Pancreas (tissue), 10 donors: ENCODE measurements at regions not wholly inside any gene's neighbourhood (a gene's known extent, or its start where the extent isn't known, plus 50 kb on each side); places are given as distances from the start of the nearest gene placed in this dataset.

Source experiments
- ATAC-seq, 4 donors: fragments of 200-7000 bp; cut with Tn5 transposase; one replicate each; pipeline versions ENCODE4 v1.8.0 to v1.9.1; 2020; ENCODE audit warnings: mild to moderate bottlenecking in 4 of 4, moderate library complexity in 4 of 4
- DNase-seq, 6 donors: peaks; one replicate each; pipeline ENCODE4 v3.0.0-alpha.2; 2020
- FAIRE-seq: peaks from 2 replicates; lab custom pipeline; 2012; peaks lifted over from hg19 to GRCh38; lab: Jason Lieb, UNC
- H3K27ac ChIP-seq, 4 donors: fragments of 200-600 bp; sonication (generic); 1 replicate in 3 of 4; 2 replicates in 1 of 4; pipeline versions ENCODE4 v1.5.0 to v1.8.0; 2020
- H3K27me3 ChIP-seq, 4 donors: fragments of 200-600 bp; one replicate each; pipeline ENCODE4 v1.8.0; 2021
- H3K36me3 ChIP-seq, 3 donors: fragments of 200-600 bp; sonication (generic) in 1 of 3; one replicate each; pipeline versions ENCODE4 v1.5.0 to v1.8.0; 2020 to 2021
- H3K4me1 ChIP-seq, 3 donors: fragments of 200-600 bp; one replicate each; pipeline ENCODE4 v1.8.0; 2021
- H3K4me3 ChIP-seq, 4 donors: fragments of 200-600 bp; sonication (generic) in 2 of 4; one replicate each; pipeline versions ENCODE4 v1.5.0 to v1.8.0; 2020 to 2021
- H3K9me3 ChIP-seq, 4 donors: fragments of 200-600 bp; one replicate each; pipeline ENCODE4 v1.8.0; 2021
- WGBS, 2 donors: extraction: QIAGEN DNeasy Blood & Tissue Kit; methylation state at CpG; one replicate each; pipeline ENCODE4 v1.1.7; 2013; 5-methylcytosine and 5-hydroxymethylcytosine counted together
- intact Hi-C, 3 donors: fragments of 100-400 bp; cut with DNase I; formaldehyde crosslinking; loops; one replicate each; pipeline versions ENCODE4 v1.11.1 to v1.14.2; 2022
- TF ChIP-seq, protein P1 (sequence below), 4 donors: fragments of 200-600 bp; sonication (generic) in 3 of 4; IDR thresholded peaks; one replicate each; pipeline versions ENCODE4 v1.5.0 to v1.8.0; 2021; ENCODE audit warnings: antibody characterized with exemption in 4 of 4
- donor health status: healthy with polysubstance abuse.
- donor health status: DM: no; HTN: no; CAD: no; lungs with moderate emphysema.
- donor health status: DM: no; HTN: no; CAD: no.
- donor health status: control.
- donor health status: control.
- donor health status: Bipolar disorder and iron deficiency.
- donor health status: DM: yes; HTN: yes; CAD: no.
- donor health status: DM: no; HTN: no; CAD: no.
- donor health status: DM: no; HTN: no; CAD: no.
- donor health status: DM: yes; HTN: yes; CAD: no.

DNA sequence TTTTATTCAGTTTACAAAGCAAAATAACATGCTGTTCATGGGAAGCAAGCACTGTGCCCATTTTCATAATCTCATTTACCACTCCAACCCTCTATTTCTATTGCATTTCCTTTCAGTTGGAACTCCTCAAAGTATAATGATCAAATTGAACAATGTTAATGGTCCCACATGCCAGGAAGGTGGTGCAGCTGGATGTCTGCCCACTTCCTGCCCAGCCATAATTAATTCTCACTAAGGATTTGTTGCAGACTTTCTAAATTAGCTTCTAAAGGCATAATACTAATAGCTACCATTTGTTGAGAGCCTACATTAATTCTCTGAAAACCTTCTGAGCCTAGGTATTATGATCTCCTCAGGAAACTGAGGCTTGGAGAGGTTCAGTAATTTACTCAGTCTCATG, 316.1 kb upstream of the TPM1 start:
- TF ChIP-seq, protein P1, sequence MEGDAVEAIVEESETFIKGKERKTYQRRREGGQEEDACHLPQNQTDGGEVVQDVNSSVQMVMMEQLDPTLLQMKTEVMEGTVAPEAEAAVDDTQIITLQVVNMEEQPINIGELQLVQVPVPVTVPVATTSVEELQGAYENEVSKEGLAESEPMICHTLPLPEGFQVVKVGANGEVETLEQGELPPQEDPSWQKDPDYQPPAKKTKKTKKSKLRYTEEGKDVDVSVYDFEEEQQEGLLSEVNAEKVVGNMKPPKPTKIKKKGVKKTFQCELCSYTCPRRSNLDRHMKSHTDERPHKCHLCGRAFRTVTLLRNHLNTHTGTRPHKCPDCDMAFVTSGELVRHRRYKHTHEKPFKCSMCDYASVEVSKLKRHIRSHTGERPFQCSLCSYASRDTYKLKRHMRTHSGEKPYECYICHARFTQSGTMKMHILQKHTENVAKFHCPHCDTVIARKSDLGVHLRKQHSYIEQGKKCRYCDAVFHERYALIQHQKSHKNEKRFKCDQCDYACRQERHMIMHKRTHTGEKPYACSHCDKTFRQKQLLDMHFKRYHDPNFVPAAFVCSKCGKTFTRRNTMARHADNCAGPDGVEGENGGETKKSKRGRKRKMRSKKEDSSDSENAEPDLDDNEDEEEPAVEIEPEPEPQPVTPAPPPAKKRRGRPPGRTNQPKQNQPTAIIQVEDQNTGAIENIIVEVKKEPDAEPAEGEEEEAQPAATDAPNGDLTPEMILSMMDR (IDR thresholded peaks at IDR 0.05) = no peak
- H3K27ac ChIP-seq = no peak overlapping the region
- ATAC-seq (no peak), DNase-seq (no peak), FAIRE-seq (no peak)
- no peak overlapping the region for H3K4me3 ChIP-seq
- intact Hi-C loops = no loop called here
- no peaks in the 10 kb centered on the region for H3K4me1 ChIP-seq
- H3K36me3 ChIP-seq = peaks cover 0 to 3% (median 0%) of the 10 kb centered on the region in 3 donors
- H3K9me3 ChIP-seq = no peaks in the 10 kb centered on the region
- H3K27me3 ChIP-seq = no peaks in the 10 kb centered on the region

DNA sequence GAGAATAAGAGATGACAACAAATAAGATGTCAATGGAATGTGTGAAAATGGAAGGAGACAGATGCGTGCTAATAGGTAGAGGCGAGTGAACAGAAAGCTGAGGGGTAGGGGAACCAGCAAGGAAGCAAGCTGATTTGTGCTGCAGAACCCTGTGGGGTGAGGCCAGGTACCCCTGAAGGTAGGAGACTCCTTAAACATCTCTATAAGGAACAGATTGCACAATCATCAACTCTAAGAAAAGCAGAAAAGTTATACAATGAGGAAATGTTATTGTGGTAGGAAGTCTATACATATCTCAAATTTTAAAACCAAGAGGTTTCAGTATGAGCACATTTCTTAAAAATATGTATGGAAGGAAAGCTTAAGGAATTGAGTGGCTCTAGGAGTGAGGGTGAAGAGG, 315.0 kb upstream of the TPM1 start:
- Histone ChIP-seq H3K9me3 (no peaks in the 10 kb centered on the region), H3K27ac (no peak overlapping the region), H3K36me3 (peaks cover 0 to 3% (median 0%) of the 10 kb centered on the region in 3 donors), H3K4me3 (no peak overlapping the region), H3K27me3 (no peaks in the 10 kb centered on the region), H3K4me1 (no peaks in the 10 kb centered on the region)
- ATAC-seq (no peak), DNase-seq (no peak), FAIRE-seq (no peak)
- intact Hi-C loops = no loop called here
- WGBS, 2 donors = 88 to 94% methylated on average over 2 of the region's 2 CpGs
- TF ChIP-seq, protein P1 (IDR thresholded peaks at IDR 0.05) = no peak

DNA sequence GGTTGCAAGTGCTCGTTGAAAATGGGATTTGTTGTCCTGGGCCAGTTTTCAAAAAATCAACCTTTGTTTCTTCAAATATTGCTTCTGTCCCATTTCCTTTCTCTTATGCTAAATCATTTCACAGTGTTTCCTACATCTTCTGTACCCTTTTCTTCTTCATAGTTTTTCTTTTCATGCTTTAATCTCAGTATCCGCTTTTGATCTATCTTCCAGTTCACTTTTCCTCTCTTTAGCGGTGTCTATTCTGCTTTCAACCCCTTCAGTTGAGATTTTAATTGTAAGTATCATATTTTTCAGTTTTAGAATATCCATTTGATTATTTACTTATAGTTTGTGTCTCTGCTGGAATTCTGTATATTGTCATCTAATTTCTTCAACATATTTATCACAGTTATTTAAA, 311.7 kb upstream of the TPM1 start:
- TF ChIP-seq, protein P1 (IDR thresholded peaks at IDR 0.05) = no peak
- DNase-seq (no peak), FAIRE-seq (no peak), ATAC-seq (no peak)
- intact Hi-C loops = no loop called here
- Histone ChIP-seq H3K27me3 (no peaks in the 10 kb centered on the region), H3K4me1 (no peaks in the 10 kb centered on the region), H3K27ac (no peak overlapping the region), H3K4me3 (no peak overlapping the region), H3K9me3 (no peaks in the 10 kb centered on the region), H3K36me3 (peaks cover 0 to 2% (median 0%) of the 10 kb centered on the region in 3 donors)
- WGBS, 2 donors = 96 to 97% methylated on average over 3 of the region's 3 CpGs

DNA sequence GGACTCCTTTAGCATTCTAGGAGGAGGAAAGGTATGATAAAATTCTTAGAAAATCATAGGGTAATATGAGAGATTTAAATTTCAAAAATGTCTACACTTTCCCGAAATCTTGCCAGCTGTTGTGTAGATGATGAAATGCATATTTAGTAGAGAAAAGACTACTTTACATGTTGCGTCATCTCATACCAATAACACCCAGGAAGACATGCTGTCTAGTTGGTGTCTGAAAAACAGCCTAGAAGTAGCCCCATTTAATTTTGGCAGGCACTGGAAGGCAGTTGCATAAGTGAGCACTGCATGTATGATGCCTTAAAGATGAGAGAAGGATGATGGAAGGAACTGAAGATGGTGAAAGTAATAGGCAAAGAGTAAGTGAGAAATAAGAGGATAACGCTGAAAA, 310.5 kb upstream of the TPM1 start:
- Histone ChIP-seq H3K4me1 (no peaks in the 10 kb centered on the region), H3K4me3 (no peak overlapping the region), H3K36me3 (no peaks in the 10 kb centered on the region), H3K9me3 (no peaks in the 10 kb centered on the region), H3K27me3 (no peaks in the 10 kb centered on the region), H3K27ac (no peak overlapping the region)
- no peak for DNase-seq
- intact Hi-C loops = no loop called here
- WGBS, 2 donors = 96% methylated on average over 3 of the region's 3 CpGs
- TF ChIP-seq, protein P1 (IDR thresholded peaks at IDR 0.05) = no peak
- no peak for FAIRE-seq
- peak in 1 of 4 donors; percentile 16 for ATAC-seq

DNA sequence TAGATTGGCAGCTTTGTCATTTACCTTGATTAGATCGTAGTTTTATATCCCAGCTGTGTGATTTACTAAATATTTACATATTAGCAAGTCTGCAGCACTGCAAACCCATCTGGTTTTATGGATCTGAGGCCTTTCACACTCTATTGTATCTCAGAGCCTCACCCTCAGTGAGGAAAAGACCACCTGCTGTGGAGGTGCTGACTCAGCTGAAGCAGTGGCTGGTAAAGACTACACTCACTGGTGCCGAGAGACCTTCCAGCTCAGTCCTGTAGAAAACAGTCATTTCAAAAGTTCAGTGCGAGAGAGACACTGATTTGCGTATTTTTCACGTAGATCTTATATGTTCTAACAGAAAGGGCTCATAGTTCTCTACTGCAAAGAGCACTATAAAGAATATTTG, 307.8 kb upstream of the TPM1 start:
- FAIRE-seq (no peak), DNase-seq (no peak), ATAC-seq (no peak)
- no peaks in the 10 kb centered on the region for H3K27me3 ChIP-seq
- 84 to 85% methylated on average over 5 of the region's 5 CpGs for WGBS, 2 donors
- H3K4me1 ChIP-seq = no peaks in the 10 kb centered on the region
- H3K36me3 ChIP-seq = no peaks in the 10 kb centered on the region
- no peak overlapping the region for H3K27ac ChIP-seq
- H3K9me3 ChIP-seq = no peaks in the 10 kb centered on the region
- no peak overlapping the region for H3K4me3 ChIP-seq
- intact Hi-C loops = no loop called here
- TF ChIP-seq, protein P1 (IDR thresholded peaks at IDR 0.05) = no peak
